GM13976 (cell line): ENCODE measurements at regions not wholly inside any gene's neighbourhood (a gene's known extent, or its start where the extent isn't known, plus 50 kb on each side); places are given as distances from the start of the nearest gene placed in this dataset.

Experiments used
- DNase-seq: peaks from one replicate; pipeline ENCODE4 v3.0.0; 2012; ENCODE audit warnings: low spot score
- CTCF ChIP-seq: IDR thresholded peaks from 2 replicates; pipeline ENCODE4 v1.5.1; 2012; ENCODE audit warnings: borderline replicate concordance, mild to moderate bottlenecking; ENCODE audit not compliant: insufficient read depth; ENCODE audit errors: extremely low read depth, missing control alignments, control extremely low read depth
- in situ Hi-C: fragments of 300-500 bp; cut with MboI; formaldehyde crosslinking; loops from one replicate; pipeline ENCODE4 v1.12.0; 2022; ENCODE audit warnings: low sequenced_read_pairs, mixed read lengths, inconsistent platforms; ENCODE audit not compliant: unreplicated experiment

GRCh38 chr2:146128216-146128615 is 1608.3 kb upstream of the ZEB2 start:
- in situ Hi-C loops: no loop called here
- no peak for DNase-seq
- TF ChIP-seq CTCF: no peak

- no peak for TF ChIP-seq CTCF
- in situ Hi-C loops: no loop called here
- DNase-seq: no peak
These were observed 1605.6 kb upstream of the ZEB2 start for GRCh38 chr2:146125551-146125950.

GRCh38 chr2:146124741-146125140 is 1604.8 kb upstream of the ZEB2 start:
- DNase-seq: no peak
- in situ Hi-C loops: no loop called here
- TF ChIP-seq CTCF: no peak

GRCh38 chr2:146123714-146124113 is 1603.8 kb upstream of the ZEB2 start:
- no peak for TF ChIP-seq CTCF
- in situ Hi-C loops: no loop called here

GRCh38 chr2:146123256-146123655 is 1603.3 kb upstream of the ZEB2 start:
- in situ Hi-C loops: no loop called here
- no peak for DNase-seq
- no peak for TF ChIP-seq CTCF

More at GRCh38 chr2:146123714-146124113, 1603.8 kb upstream of the ZEB2 start:
- no peak for DNase-seq

GRCh38 chr2:146119586-146119985 is 1599.7 kb upstream of the ZEB2 start:
- no peak for DNase-seq
- in situ Hi-C loops: no loop called here
- no peak for TF ChIP-seq CTCF

GRCh38 chr2:146108993-146109392 is 1589.1 kb upstream of the ZEB2 start:
- TF ChIP-seq CTCF: no peak
- DNase-seq: no peak
- in situ Hi-C loops: no loop called here
